ENCODE measurements at regions not wholly inside any gene's neighbourhood (a gene's known extent, or its start where the extent isn't known, plus 50 kb on each side); places are given as distances from the start of the nearest gene placed in this dataset.

- Histone ChIP-seq H3K9me2 (no peaks in the 10 kb centered on the region), H3K9ac (no peak overlapping the region), H3K4me2 (no peak overlapping the region), H3K4me1 (ENCODE audit: control insufficient read depth in 1 of 2, insufficient read depth in 2 of 2, low read depth in 1 of 2, low read length in 1 of 2) (peaks cover 9 to 13% of the 10 kb centered on the region in 2 experiments), H3K36me3 (replicated peaks in 1 of 2; ENCODE audit: control insufficient read depth in 1 of 2, insufficient read depth in 2 of 2, low read length in 1 of 2) (no peaks in the 10 kb centered on the region), H3F3A (replicated peaks; ENCODE audit: insufficient read depth) (no peaks in the 10 kb centered on the region), H3K9me3 (no peaks in the 10 kb centered on the region), H3K4me3 (ENCODE audit: low read depth in 2 of 2, low read length in 1 of 2) (no peak overlapping the region), H2AFZ (ENCODE audit: low read depth) (no peak overlapping the region), H3K79me2 (ENCODE audit: insufficient read depth) (no peaks in the 10 kb centered on the region), H3K27ac (ENCODE audit: low read depth in 2 of 2, low read length in 1 of 2) (peak overlapping the region in 1 of 2 experiments; percentile 85; a peak in 2 of 4 replicates), H4K20me1 (ENCODE audit: insufficient read depth) (no peaks in the 10 kb centered on the region), H3K27me3 (ENCODE audit: insufficient read depth) (no peaks in the 10 kb centered on the region)
- TF ChIP-seq FOXM1 (IDR thresholded peaks at IDR 0.05; ENCODE audit: low read depth) (no peak), YY1 (IDR thresholded peaks at IDR 0.05; ENCODE audit: low read depth) (no peak), TAF1 (IDR thresholded peaks at IDR 0.05; ENCODE audit: borderline replicate concordance, low read depth, low read length) (no peak), RAD21 (IDR thresholded peaks at IDR 0.05; ENCODE audit: low read length) (no peak), EZH2phosphoT487 (IDR thresholded peaks at IDR 0.05; ENCODE audit: borderline replicate concordance, low read depth) (no peak), NFIC (IDR thresholded peaks at IDR 0.05; ENCODE audit: borderline replicate concordance) (no peak), GATA2 (CRISPR knock-in tag; IDR thresholded peaks at IDR 0.05) (no peak), PBX3 (IDR thresholded peaks at IDR 0.05) (no peak), MAX (IDR thresholded peaks at IDR 0.05; ENCODE audit: low read depth) (no peak), USF2 (IDR thresholded peaks at IDR 0.05; ENCODE audit: borderline replicate concordance, low read depth, low read length) (no peak), POLR2AphosphoS5 (IDR thresholded peaks at IDR 0.05; ENCODE audit: low read depth, low read length) (no peak), USF1 (IDR thresholded peaks at IDR 0.05; ENCODE audit: borderline replicate concordance, low read depth) (no peak), TEAD4 (IDR thresholded peaks at IDR 0.05; ENCODE audit: borderline replicate concordance, insufficient read depth) (no peak), NRF1 (IDR thresholded peaks at IDR 0.05; ENCODE audit: low read depth, low read length) (no peak), SIN3A (IDR thresholded peaks at IDR 0.05; ENCODE audit: borderline replicate concordance, low read depth, low read length) (no peak), RCOR1 (IDR thresholded peaks at IDR 0.05; ENCODE audit: low read length) (no peak)
- TF ChIP-seq, protein P1, sequence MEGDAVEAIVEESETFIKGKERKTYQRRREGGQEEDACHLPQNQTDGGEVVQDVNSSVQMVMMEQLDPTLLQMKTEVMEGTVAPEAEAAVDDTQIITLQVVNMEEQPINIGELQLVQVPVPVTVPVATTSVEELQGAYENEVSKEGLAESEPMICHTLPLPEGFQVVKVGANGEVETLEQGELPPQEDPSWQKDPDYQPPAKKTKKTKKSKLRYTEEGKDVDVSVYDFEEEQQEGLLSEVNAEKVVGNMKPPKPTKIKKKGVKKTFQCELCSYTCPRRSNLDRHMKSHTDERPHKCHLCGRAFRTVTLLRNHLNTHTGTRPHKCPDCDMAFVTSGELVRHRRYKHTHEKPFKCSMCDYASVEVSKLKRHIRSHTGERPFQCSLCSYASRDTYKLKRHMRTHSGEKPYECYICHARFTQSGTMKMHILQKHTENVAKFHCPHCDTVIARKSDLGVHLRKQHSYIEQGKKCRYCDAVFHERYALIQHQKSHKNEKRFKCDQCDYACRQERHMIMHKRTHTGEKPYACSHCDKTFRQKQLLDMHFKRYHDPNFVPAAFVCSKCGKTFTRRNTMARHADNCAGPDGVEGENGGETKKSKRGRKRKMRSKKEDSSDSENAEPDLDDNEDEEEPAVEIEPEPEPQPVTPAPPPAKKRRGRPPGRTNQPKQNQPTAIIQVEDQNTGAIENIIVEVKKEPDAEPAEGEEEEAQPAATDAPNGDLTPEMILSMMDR (IDR thresholded peaks at IDR 0.05) = no peak
- TF ChIP-seq, protein P2, sequence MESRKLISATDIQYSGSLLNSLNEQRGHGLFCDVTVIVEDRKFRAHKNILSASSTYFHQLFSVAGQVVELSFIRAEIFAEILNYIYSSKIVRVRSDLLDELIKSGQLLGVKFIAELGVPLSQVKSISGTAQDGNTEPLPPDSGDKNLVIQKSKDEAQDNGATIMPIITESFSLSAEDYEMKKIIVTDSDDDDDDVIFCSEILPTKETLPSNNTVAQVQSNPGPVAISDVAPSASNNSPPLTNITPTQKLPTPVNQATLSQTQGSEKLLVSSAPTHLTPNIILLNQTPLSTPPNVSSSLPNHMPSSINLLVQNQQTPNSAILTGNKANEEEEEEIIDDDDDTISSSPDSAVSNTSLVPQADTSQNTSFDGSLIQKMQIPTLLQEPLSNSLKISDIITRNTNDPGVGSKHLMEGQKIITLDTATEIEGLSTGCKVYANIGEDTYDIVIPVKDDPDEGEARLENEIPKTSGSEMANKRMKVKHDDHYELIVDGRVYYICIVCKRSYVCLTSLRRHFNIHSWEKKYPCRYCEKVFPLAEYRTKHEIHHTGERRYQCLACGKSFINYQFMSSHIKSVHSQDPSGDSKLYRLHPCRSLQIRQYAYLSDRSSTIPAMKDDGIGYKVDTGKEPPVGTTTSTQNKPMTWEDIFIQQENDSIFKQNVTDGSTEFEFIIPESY (IDR thresholded peaks at IDR 0.05; ENCODE audit: borderline replicate concordance, low read depth) = no peak
- TF ChIP-seq, protein P3, sequence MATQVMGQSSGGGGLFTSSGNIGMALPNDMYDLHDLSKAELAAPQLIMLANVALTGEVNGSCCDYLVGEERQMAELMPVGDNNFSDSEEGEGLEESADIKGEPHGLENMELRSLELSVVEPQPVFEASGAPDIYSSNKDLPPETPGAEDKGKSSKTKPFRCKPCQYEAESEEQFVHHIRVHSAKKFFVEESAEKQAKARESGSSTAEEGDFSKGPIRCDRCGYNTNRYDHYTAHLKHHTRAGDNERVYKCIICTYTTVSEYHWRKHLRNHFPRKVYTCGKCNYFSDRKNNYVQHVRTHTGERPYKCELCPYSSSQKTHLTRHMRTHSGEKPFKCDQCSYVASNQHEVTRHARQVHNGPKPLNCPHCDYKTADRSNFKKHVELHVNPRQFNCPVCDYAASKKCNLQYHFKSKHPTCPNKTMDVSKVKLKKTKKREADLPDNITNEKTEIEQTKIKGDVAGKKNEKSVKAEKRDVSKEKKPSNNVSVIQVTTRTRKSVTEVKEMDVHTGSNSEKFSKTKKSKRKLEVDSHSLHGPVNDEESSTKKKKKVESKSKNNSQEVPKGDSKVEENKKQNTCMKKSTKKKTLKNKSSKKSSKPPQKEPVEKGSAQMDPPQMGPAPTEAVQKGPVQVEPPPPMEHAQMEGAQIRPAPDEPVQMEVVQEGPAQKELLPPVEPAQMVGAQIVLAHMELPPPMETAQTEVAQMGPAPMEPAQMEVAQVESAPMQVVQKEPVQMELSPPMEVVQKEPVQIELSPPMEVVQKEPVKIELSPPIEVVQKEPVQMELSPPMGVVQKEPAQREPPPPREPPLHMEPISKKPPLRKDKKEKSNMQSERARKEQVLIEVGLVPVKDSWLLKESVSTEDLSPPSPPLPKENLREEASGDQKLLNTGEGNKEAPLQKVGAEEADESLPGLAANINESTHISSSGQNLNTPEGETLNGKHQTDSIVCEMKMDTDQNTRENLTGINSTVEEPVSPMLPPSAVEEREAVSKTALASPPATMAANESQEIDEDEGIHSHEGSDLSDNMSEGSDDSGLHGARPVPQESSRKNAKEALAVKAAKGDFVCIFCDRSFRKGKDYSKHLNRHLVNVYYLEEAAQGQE (IDR thresholded peaks at IDR 0.05; ENCODE audit: low read depth, low read length) = no peak
- POLR2A ChIA-PET = no interaction called here
- DNase-seq = no peak
- CTCF ChIA-PET = interaction anchor here (4.1 kb wide), 1 partner anchor 137 kb away, joined by 13 read pairs; no protein-coding TSS in a partner anchor
- 62% methylated on average over 3 of the region's 3 CpGs for WGBS (ENCODE audit: low lambda C conversion rate)
Observed at GRCh38 chr18:45521777-45522176, 93.5 kb upstream of the SLC14A2 start.

All from SK-N-SH (cell line).